Lower leg skin (tissue), 4 donors: ENCODE measurements at regions not wholly inside any gene's neighbourhood (a gene's known extent, or its start where the extent isn't known, plus 50 kb on each side); places are given as distances from the start of the nearest gene placed in this dataset.

Experiments
- DNase-seq, 2 donors: peaks; one replicate each; pipeline ENCODE4 v3.0.0-alpha.2; 2019; ENCODE audit warnings: low spot score in 2 of 2
- H3K4me3 ChIP-seq: fragments of 200-600 bp; sonication (generic); 2 replicates; pipeline ENCODE4 v1.5.1; 2017; ENCODE audit warnings: mild to moderate bottlenecking, low read depth; ENCODE audit not compliant: poor library complexity, severe bottlenecking
- CTCF ChIP-seq, 3 donors: fragments of 450-650 bp; IDR thresholded peaks; one replicate each; pipeline ENCODE4 v1.5.1; 2016; ENCODE audit warnings: antibody characterized with exemption in 3 of 3, mild to moderate bottlenecking in 3 of 3, moderate library complexity in 2 of 3
- POLR2A ChIP-seq, 2 donors: fragments of 450-650 bp; IDR thresholded peaks; one replicate each; pipeline ENCODE4 v1.6.1; 2016 to 2017; ENCODE audit warnings: antibody characterized with exemption in 2 of 2, mild to moderate bottlenecking in 1 of 2, moderate library complexity in 1 of 2
- WGBS, 2 donors: methylation state at CpG; one replicate each; pipeline ENCODE4 v1.1.5; 2018; 5-methylcytosine and 5-hydroxymethylcytosine counted together
- intact Hi-C: fragments of 100-400 bp; cut with DNase I; formaldehyde crosslinking; loops from one replicate; pipeline ENCODE4 v1.15.0; 2023; ENCODE audit warnings: low total_unique reads

- WGBS, 2 donors, result 74 to 76% methylated on average over 1 of the region's 1 CpG
- intact Hi-C loops, result no loop called here
- DNase-seq, result no peak
- no peak for TF ChIP-seq POLR2A (IDR thresholded peaks at IDR 0.05)
- no peak for TF ChIP-seq CTCF (IDR thresholded peaks at IDR 0.05)
- no peak overlapping the region for H3K4me3 ChIP-seq
Measured at GRCh38 chr5:17947029-17947428, 312.8 kb downstream of the TAF11L14 start.

GRCh38 chr5:17951392-17952169 lies 317.3 kb downstream of the TAF11L14 start:
- 40 to 52% methylated on average over 7 to 9 of the region's 9 CpGs for WGBS, 2 donors

GRCh38 chr5:17952231-17952630 lies 318.0 kb downstream of the TAF11L14 start:
- DNase-seq, result no peak
- TF ChIP-seq POLR2A (IDR thresholded peaks at IDR 0.05) (no peak), CTCF (IDR thresholded peaks at IDR 0.05) (no peak)
- 72 to 77% methylated on average over 4 of the region's 4 CpGs for WGBS, 2 donors
- intact Hi-C loops, result no loop called here
- no peak overlapping the region for H3K4me3 ChIP-seq

More at GRCh38 chr5:17951392-17952169, 317.3 kb downstream of the TAF11L14 start:
- no peak overlapping the region for H3K4me3 ChIP-seq
- TF ChIP-seq POLR2A (IDR thresholded peaks at IDR 0.05), result no peak
- no peak for TF ChIP-seq CTCF (IDR thresholded peaks at IDR 0.05)
- DNase-seq, result no peak
- intact Hi-C loops, result no loop called here

- no peak for DNase-seq
- intact Hi-C loops, result no loop called here
- H3K4me3 ChIP-seq, result no peak overlapping the region
- WGBS, 2 donors, result 77% methylated on average over 2 of the region's 2 CpGs
- TF ChIP-seq CTCF (IDR thresholded peaks at IDR 0.05) (no peak), POLR2A (IDR thresholded peaks at IDR 0.05) (no peak)
Measured at GRCh38 chr5:17964067-17964466, 329.8 kb downstream of the TAF11L14 start.

GRCh38 chr5:17966640-17967402 lies 332.6 kb downstream of the TAF11L14 start:
- 33 to 42% methylated on average over 5 of the region's 5 CpGs for WGBS, 2 donors
- H3K4me3 ChIP-seq, result no peak overlapping the region
- TF ChIP-seq POLR2A (IDR thresholded peaks at IDR 0.05), result no peak
- intact Hi-C loops, result no loop called here
- no peak for DNase-seq

- WGBS, 2 donors, result 34 to 53% methylated on average over 1 of the region's 1 CpG
- TF ChIP-seq POLR2A (IDR thresholded peaks at IDR 0.05) (no peak), CTCF (IDR thresholded peaks at IDR 0.05) (no peak)
- DNase-seq, result no peak
- intact Hi-C loops, result no loop called here
- H3K4me3 ChIP-seq, result no peak overlapping the region
Measured at GRCh38 chr5:17976404-17976803, 342.1 kb downstream of the TAF11L14 start.
